Neural cell (in vitro differentiated cells): ENCODE measurements at regions not wholly inside any gene's neighbourhood (a gene's known extent, or its start where the extent isn't known, plus 50 kb on each side); places are given as distances from the start of the nearest gene placed in this dataset.

Experiments used
- H2AFZ ChIP-seq: fragments of 200-600, 300-800 bp; sonication (generic), shearing (Covaris generic); 2 replicates; pipeline ENCODE4 v1.6.0; 2014; ENCODE audit warnings: low read depth, mild to moderate bottlenecking, antibody characterized with exemption, low read length, moderate library complexity
- H3F3A ChIP-seq: fragments of 200-600 bp; shearing (Covaris generic); 2 replicates; pipeline ENCODE4 v1.6.1; 2016; ENCODE audit warnings: mild to moderate bottlenecking, moderate library complexity, mixed read lengths, antibody characterized with exemption, low read length; ENCODE audit not compliant: insufficient read depth, poor library complexity, severe bottlenecking
- H3K27ac ChIP-seq: fragments of 200-600, 300-800 bp; sonication (generic), shearing (Covaris generic); 2 replicates; pipeline ENCODE4 v1.5.1; 2014; ENCODE audit warnings: mild to moderate bottlenecking, low read length, moderate library complexity
- H3K27me3 ChIP-seq: fragments of 300-800, 200-600 bp; sonication (generic), shearing (Covaris generic); 2 replicates; pipeline ENCODE4 v1.6.0; 2014; ENCODE audit warnings: mild to moderate bottlenecking, low read depth, low read length, moderate library complexity; ENCODE audit not compliant: insufficient read depth
- H3K36me3 ChIP-seq: fragments of 300-800, 200-600 bp; sonication (generic), shearing (Covaris generic); 2 replicates; pipeline ENCODE4 v1.5.1; 2014; ENCODE audit warnings: mild to moderate bottlenecking, antibody characterized with exemption, low read length, moderate library complexity; ENCODE audit not compliant: insufficient read depth
- H3K4me2 ChIP-seq: fragments of 300-800, 200-600 bp; sonication (generic), shearing (Covaris generic); 2 replicates; pipeline ENCODE4 v1.6.0; 2014; ENCODE audit warnings: mild to moderate bottlenecking, low read length
- H3K4me3 ChIP-seq: fragments of 300-800, 200-600 bp; sonication (generic), shearing (Covaris generic); 2 replicates; pipeline ENCODE4 v1.5.1; 2014; ENCODE audit warnings: mild to moderate bottlenecking, low read length, moderate library complexity
- H3K79me2 ChIP-seq: fragments of 200-600 bp; shearing (Covaris generic); replicated peaks from 2 replicates; pipeline ENCODE4 v1.6.0; 2014; ENCODE audit warnings: mild to moderate bottlenecking, low read length, moderate library complexity; ENCODE audit not compliant: insufficient read depth
- H3K9ac ChIP-seq: fragments of 300-800, 200-600 bp; sonication (generic), shearing (Covaris generic); 2 replicates; pipeline ENCODE4 v1.6.1; 2016; ENCODE audit warnings: mild to moderate bottlenecking, low read length, mixed read lengths
- H3K9me2 ChIP-seq: fragments of 200-600 bp; shearing (Covaris generic); 2 replicates; pipeline ENCODE4 v1.6.1; 2016; ENCODE audit warnings: mild to moderate bottlenecking, low read length, mixed read lengths; ENCODE audit not compliant: insufficient read depth
- H3K9me3 ChIP-seq: fragments of 200-600, 300-800 bp; sonication (generic), shearing (Covaris generic); 2 replicates; pipeline ENCODE4 v1.6.1; 2016; ENCODE audit warnings: mild to moderate bottlenecking, mixed run types, low read length, moderate library complexity, mixed read lengths
- H4K20me1 ChIP-seq: fragments of 200-600 bp; shearing (Covaris generic); 2 replicates; pipeline ENCODE4 v1.6.1; 2016; ENCODE audit warnings: mild to moderate bottlenecking, mixed run types; ENCODE audit not compliant: insufficient read depth
- CTCF ChIP-seq: fragments of 450-650 bp; IDR thresholded peaks from 2 replicates; pipeline ENCODE4 v1.5.1; 2014; ENCODE audit warnings: antibody characterized with exemption, mild to moderate bottlenecking, moderate library complexity; ENCODE audit not compliant: poor library complexity, severe bottlenecking
- EP300 ChIP-seq: fragments of 450-650 bp; conservative IDR thresholded peaks from 2 replicates; pipeline ENCODE4 v1.6.1; 2014; ENCODE audit warnings: antibody characterized with exemption, mild to moderate bottlenecking, moderate library complexity; ENCODE audit not compliant: poor library complexity, severe bottlenecking
- EZH2 ChIP-seq: fragments of 200-600, 300-800 bp; shearing (Covaris generic), sonication (generic); IDR thresholded peaks from 2 replicates; pipeline ENCODE4 v1.6.1; 2014; ENCODE audit warnings: antibody characterized with exemption, low read length, borderline replicate concordance, mild to moderate bottlenecking; ENCODE audit not compliant: insufficient read depth, poor library complexity, severe bottlenecking
- MXI1 ChIP-seq: fragments of 450-650 bp; conservative IDR thresholded peaks from 2 replicates; pipeline ENCODE4 v1.6.1; 2014; ENCODE audit warnings: antibody characterized with exemption, mild to moderate bottlenecking; ENCODE audit not compliant: poor library complexity, severe bottlenecking
- POLR2AphosphoS5 ChIP-seq: IDR thresholded peaks from 2 replicates; pipeline ENCODE4 v1.6.1; 2012
- RAD21 ChIP-seq: fragments of 450-650 bp; conservative IDR thresholded peaks from 2 replicates; pipeline ENCODE4 v1.6.1; 2014; ENCODE audit warnings: antibody characterized with exemption, mild to moderate bottlenecking, moderate library complexity
- REST ChIP-seq: IDR thresholded peaks from 2 replicates; pipeline ENCODE4 v1.6.1; 2012; ENCODE audit warnings: borderline replicate concordance
- SMC3 ChIP-seq: fragments of 450-650 bp; conservative IDR thresholded peaks from 2 replicates; pipeline ENCODE4 v1.6.1; 2014; ENCODE audit warnings: antibody characterized with exemption, mild to moderate bottlenecking, moderate library complexity; ENCODE audit not compliant: poor library complexity
- TAF1 ChIP-seq: IDR thresholded peaks from 2 replicates; pipeline ENCODE4 v1.6.1; 2012; ENCODE audit warnings: low read depth

GRCh38 chr3:68151359-68151758 is 496.9 kb upstream of the SUCLG2 start:
- Histone ChIP-seq H4K20me1 (no peaks in the 10 kb centered on the region), H3K79me2 (no peaks in the 10 kb centered on the region), H3K9me2 (no peaks in the 10 kb centered on the region), H3K4me3 (no peak overlapping the region), H3K9ac (no peak overlapping the region), H3K36me3 (no peaks in the 10 kb centered on the region), H3F3A (no peaks in the 10 kb centered on the region), H3K9me3 (no peaks in the 10 kb centered on the region), H2AFZ (no peak overlapping the region), H3K27me3 (no peaks in the 10 kb centered on the region), H3K27ac (no peak overlapping the region), H3K4me2 (no peak overlapping the region)
- TF ChIP-seq EZH2: no peak
- TF ChIP-seq EP300: no peak
- no peak for TF ChIP-seq POLR2AphosphoS5
- no peak for TF ChIP-seq CTCF
- no peak for TF ChIP-seq TAF1
- no peak for TF ChIP-seq SMC3
- TF ChIP-seq RAD21: no peak
- TF ChIP-seq MXI1: no peak
- TF ChIP-seq REST: no peak

DNA sequence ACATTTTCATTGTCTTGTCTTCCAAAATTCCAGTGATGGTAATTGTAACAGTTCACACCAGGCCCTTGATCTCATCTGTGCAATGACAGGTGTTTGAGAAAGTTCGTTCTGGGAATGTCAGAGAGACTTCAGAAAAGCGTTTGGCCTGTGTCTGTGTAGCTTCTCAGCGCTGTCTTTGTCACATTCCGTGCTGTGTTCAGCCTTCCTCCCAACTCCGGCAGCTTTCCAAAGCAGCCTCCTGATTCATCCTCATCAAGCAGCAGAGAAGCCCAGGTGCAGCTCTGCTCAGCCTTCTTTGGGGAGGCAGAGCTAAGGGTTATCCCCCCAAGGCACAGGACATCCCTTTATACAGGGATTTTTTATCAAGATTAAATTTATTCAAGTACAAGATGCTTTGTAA is 494.0 kb upstream of the SUCLG2 start:
- Histone ChIP-seq H3K36me3 (no peaks in the 10 kb centered on the region), H3K9me3 (no peaks in the 10 kb centered on the region), H3K79me2 (no peaks in the 10 kb centered on the region), H3K4me2 (no peak overlapping the region), H3F3A (no peaks in the 10 kb centered on the region), H3K9me2 (no peaks in the 10 kb centered on the region), H3K9ac (no peak overlapping the region), H3K27me3 (no peaks in the 10 kb centered on the region), H4K20me1 (no peaks in the 10 kb centered on the region), H2AFZ (no peak overlapping the region), H3K4me3 (no peak overlapping the region), H3K27ac (no peak overlapping the region)
- no peak for TF ChIP-seq TAF1
- no peak for TF ChIP-seq EP300
- TF ChIP-seq POLR2AphosphoS5: no peak
- TF ChIP-seq REST: no peak
- TF ChIP-seq MXI1: no peak
- no peak for TF ChIP-seq EZH2
- TF ChIP-seq CTCF: no peak
- TF ChIP-seq RAD21: no peak
- no peak for TF ChIP-seq SMC3
